Left ventricle myocardium inferior (tissue), 1 donor: ENCODE measurements at regions not wholly inside any gene's neighbourhood (a gene's known extent, or its start where the extent isn't known, plus 50 kb on each side); places are given as distances from the start of the nearest gene placed in this dataset.

Source experiments
- DNase-seq: peaks from one replicate; pipeline ENCODE4 v3.0.0-alpha.2; 2020
- H3K27ac ChIP-seq: fragments of 200-600 bp; replicated peaks from 2 replicates; pipeline ENCODE4 v1.8.0; 2021
- H3K27me3 ChIP-seq: fragments of 200-600 bp; 2 replicates; pipeline ENCODE4 v1.8.0; 2021; ENCODE audit warnings: low read depth
- H3K36me3 ChIP-seq: fragments of 200-600 bp; 2 replicates; pipeline ENCODE4 v1.8.0; 2021
- H3K4me1 ChIP-seq: fragments of 200-600 bp; 2 replicates; pipeline ENCODE4 v1.8.0; 2021
- H3K4me3 ChIP-seq: fragments of 200-600 bp; 2 replicates; pipeline ENCODE4 v1.8.0; 2021; ENCODE audit warnings: mild to moderate bottlenecking, moderate library complexity
- H3K9me3 ChIP-seq: fragments of 200-600 bp; replicated peaks from 2 replicates; pipeline ENCODE4 v1.8.0; 2021
- intact Hi-C: fragments of 100-400 bp; cut with micrococcal nuclease; formaldehyde crosslinking; loops from one replicate; pipeline ENCODE4 v1.11.0; 2022
- TF ChIP-seq, protein P1 (sequence below): fragments of 200-600 bp; IDR thresholded peaks from 2 replicates; pipeline ENCODE4 v1.8.0; 2021; ENCODE audit warnings: antibody characterized with exemption, mild to moderate bottlenecking, borderline replicate concordance
- donor health status: DM: no; HTN: yes; CAD: no; lungs with severe emphysema.

DNA sequence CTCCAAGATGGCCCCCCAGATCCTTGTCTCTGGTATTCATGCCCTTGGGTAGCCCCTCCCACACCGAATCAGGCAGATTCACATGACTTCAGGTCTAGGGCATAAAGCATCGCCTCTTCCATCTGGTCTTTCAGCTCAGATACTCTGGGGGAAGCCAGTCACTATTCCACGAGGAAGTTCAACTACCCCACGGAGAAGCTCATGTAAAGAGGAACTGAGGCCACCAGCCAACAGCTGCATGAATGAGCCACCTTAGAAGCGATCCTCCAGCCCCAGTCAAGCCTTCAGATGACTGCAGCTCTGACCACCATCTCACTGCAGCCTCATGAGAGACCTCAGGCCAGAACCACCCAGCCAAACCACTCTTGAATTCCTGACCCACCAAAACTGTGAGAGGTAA, 54.1 kb downstream of the SOCS3 start:
- peaks cover 13% of the 10 kb centered on the region for H3K4me1 ChIP-seq
- no peaks in the 10 kb centered on the region for H3K36me3 ChIP-seq
- no peaks in the 10 kb centered on the region for H3K27me3 ChIP-seq
- intact Hi-C loops, result no loop called here
- no peak for DNase-seq
- H3K9me3 ChIP-seq, result peaks cover 11% of the 10 kb centered on the region
- no peak overlapping the region for H3K27ac ChIP-seq
- TF ChIP-seq, protein P1, sequence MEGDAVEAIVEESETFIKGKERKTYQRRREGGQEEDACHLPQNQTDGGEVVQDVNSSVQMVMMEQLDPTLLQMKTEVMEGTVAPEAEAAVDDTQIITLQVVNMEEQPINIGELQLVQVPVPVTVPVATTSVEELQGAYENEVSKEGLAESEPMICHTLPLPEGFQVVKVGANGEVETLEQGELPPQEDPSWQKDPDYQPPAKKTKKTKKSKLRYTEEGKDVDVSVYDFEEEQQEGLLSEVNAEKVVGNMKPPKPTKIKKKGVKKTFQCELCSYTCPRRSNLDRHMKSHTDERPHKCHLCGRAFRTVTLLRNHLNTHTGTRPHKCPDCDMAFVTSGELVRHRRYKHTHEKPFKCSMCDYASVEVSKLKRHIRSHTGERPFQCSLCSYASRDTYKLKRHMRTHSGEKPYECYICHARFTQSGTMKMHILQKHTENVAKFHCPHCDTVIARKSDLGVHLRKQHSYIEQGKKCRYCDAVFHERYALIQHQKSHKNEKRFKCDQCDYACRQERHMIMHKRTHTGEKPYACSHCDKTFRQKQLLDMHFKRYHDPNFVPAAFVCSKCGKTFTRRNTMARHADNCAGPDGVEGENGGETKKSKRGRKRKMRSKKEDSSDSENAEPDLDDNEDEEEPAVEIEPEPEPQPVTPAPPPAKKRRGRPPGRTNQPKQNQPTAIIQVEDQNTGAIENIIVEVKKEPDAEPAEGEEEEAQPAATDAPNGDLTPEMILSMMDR, result no peak
- H3K4me3 ChIP-seq, result no peak overlapping the region

DNA sequence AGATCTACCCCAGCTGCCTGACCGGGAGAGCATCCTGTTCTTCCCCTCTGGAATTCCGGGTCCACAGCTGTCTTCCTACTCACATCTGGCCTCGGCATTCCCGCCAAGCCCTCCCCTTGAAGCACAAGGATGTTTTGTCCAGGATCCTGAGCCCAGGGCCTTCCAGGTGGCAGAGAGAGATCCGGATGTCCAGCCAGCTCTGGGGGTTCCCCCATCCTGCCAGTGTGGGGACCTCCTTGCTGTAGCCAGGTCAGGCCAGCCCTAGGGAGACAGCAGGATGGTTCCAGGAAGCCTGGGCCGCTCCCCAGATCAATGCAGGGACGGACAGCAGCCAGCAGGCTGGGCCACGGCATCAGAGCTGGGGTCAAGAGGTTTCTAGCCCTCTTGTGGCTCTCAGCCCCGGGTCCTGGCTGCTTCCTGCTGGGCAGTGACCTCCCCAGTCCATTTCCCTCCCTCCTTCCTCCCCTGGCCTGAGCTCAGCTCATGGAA, 55.3 kb downstream of the SOCS3 start:
- Histone ChIP-seq H3K4me3 (no peak overlapping the region), H3K9me3 (peaks cover 11% of the 10 kb centered on the region), H3K4me1 (peaks cover 13% of the 10 kb centered on the region), H3K27ac (peak overlapping the region; percentile 50), H3K36me3 (no peaks in the 10 kb centered on the region), H3K27me3 (no peaks in the 10 kb centered on the region)
- peak; percentile 73 for DNase-seq
- TF ChIP-seq, protein P1, result no peak
- intact Hi-C loops, result no loop called here

DNA sequence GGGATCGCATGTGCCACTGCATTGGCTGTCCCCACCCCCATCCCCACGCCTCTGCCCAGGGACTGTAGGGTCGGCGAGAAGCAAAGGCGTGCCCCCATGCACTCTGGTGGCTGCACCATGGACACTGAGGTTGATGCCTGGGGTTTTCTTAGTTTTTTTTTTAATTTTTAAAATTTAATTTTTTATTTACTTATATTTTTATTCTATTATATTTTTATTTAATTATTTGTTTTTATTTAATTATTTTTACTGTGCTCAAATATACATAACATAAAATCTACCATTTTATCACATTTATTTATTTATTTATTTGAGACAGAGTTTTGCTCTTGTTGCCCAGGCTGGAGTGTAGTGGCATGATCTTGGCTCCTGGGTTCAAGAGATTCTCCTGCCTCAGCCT, 57.4 kb downstream of the SOCS3 start:
- Histone ChIP-seq H3K27ac (no peak overlapping the region), H3K27me3 (no peaks in the 10 kb centered on the region), H3K4me1 (peaks cover 13% of the 10 kb centered on the region), H3K9me3 (peaks cover 11% of the 10 kb centered on the region), H3K4me3 (no peak overlapping the region), H3K36me3 (no peaks in the 10 kb centered on the region)
- no peak for DNase-seq
- TF ChIP-seq, protein P1, result no peak
- intact Hi-C loops, result no loop called here

DNA sequence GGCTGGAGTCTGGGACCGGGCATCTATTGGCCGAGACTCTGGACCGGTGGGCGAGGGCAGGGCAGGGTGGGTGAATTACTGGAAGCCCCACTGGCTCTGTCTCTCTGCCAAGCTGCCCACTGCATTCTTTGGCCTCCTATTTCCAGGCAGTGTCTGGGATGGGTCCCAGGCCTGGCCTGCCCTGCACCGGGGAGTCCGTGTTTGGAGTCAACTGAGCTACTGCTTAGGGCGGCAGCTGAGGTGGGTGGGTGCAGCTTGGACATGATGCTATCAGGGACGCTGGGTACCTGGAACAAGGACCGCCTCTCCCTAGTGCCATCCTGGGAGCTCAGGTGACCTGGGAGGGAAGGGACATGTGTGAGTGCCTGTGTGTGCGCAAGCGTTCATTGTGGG, 58.1 kb downstream of the SOCS3 start:
- Histone ChIP-seq H3K27ac (no peak overlapping the region), H3K4me1 (peaks cover 13% of the 10 kb centered on the region), H3K4me3 (no peak overlapping the region), H3K36me3 (no peaks in the 10 kb centered on the region), H3K9me3 (peaks cover 9% of the 10 kb centered on the region), H3K27me3 (no peaks in the 10 kb centered on the region)
- TF ChIP-seq, protein P1, result no peak
- intact Hi-C loops, result no loop called here
- no peak for DNase-seq

- Histone ChIP-seq H3K9me3 (peaks cover 4% of the 10 kb centered on the region), H3K4me1 (peaks cover 13% of the 10 kb centered on the region), H3K4me3 (no peak overlapping the region), H3K36me3 (no peaks in the 10 kb centered on the region), H3K27ac (no peak overlapping the region), H3K27me3 (no peaks in the 10 kb centered on the region)
- TF ChIP-seq, protein P1, result no peak
- intact Hi-C loops, result no loop called here
- no peak for DNase-seq
Observed at GRCh38 chr17:78300962-78301820, 58.7 kb downstream of the SOCS3 start.
